Neural cell (in vitro differentiated cells): ENCODE measurements at regions not wholly inside any gene's neighbourhood (a gene's known extent, or its start where the extent isn't known, plus 50 kb on each side); places are given as distances from the start of the nearest gene placed in this dataset.
"Not testable (repeated sequence)": the region's sequence is repeated elsewhere in the genome, so short reads cannot be mapped to it uniquely, and the experiment has no call there.

Experiments used
- H2AFZ ChIP-seq: fragments of 200-600, 300-800 bp; sonication (generic), shearing (Covaris generic); 2 replicates; pipeline ENCODE4 v1.6.0; 2014; ENCODE audit warnings: low read depth, mild to moderate bottlenecking, antibody characterized with exemption, low read length, moderate library complexity
- H3F3A ChIP-seq: fragments of 200-600 bp; shearing (Covaris generic); 2 replicates; pipeline ENCODE4 v1.6.1; 2016; ENCODE audit warnings: mild to moderate bottlenecking, moderate library complexity, mixed read lengths, antibody characterized with exemption, low read length; ENCODE audit not compliant: insufficient read depth, poor library complexity, severe bottlenecking
- H3K27ac ChIP-seq: fragments of 200-600, 300-800 bp; sonication (generic), shearing (Covaris generic); 2 replicates; pipeline ENCODE4 v1.5.1; 2014; ENCODE audit warnings: mild to moderate bottlenecking, low read length, moderate library complexity
- H3K27me3 ChIP-seq: fragments of 300-800, 200-600 bp; sonication (generic), shearing (Covaris generic); 2 replicates; pipeline ENCODE4 v1.6.0; 2014; ENCODE audit warnings: mild to moderate bottlenecking, low read depth, low read length, moderate library complexity; ENCODE audit not compliant: insufficient read depth
- H3K36me3 ChIP-seq: fragments of 300-800, 200-600 bp; sonication (generic), shearing (Covaris generic); 2 replicates; pipeline ENCODE4 v1.5.1; 2014; ENCODE audit warnings: mild to moderate bottlenecking, antibody characterized with exemption, low read length, moderate library complexity; ENCODE audit not compliant: insufficient read depth
- H3K4me2 ChIP-seq: fragments of 300-800, 200-600 bp; sonication (generic), shearing (Covaris generic); 2 replicates; pipeline ENCODE4 v1.6.0; 2014; ENCODE audit warnings: mild to moderate bottlenecking, low read length
- H3K4me3 ChIP-seq: fragments of 300-800, 200-600 bp; sonication (generic), shearing (Covaris generic); 2 replicates; pipeline ENCODE4 v1.5.1; 2014; ENCODE audit warnings: mild to moderate bottlenecking, low read length, moderate library complexity
- H3K79me2 ChIP-seq: fragments of 200-600 bp; shearing (Covaris generic); replicated peaks from 2 replicates; pipeline ENCODE4 v1.6.0; 2014; ENCODE audit warnings: mild to moderate bottlenecking, low read length, moderate library complexity; ENCODE audit not compliant: insufficient read depth
- H3K9ac ChIP-seq: fragments of 300-800, 200-600 bp; sonication (generic), shearing (Covaris generic); 2 replicates; pipeline ENCODE4 v1.6.1; 2016; ENCODE audit warnings: mild to moderate bottlenecking, low read length, mixed read lengths
- H3K9me2 ChIP-seq: fragments of 200-600 bp; shearing (Covaris generic); 2 replicates; pipeline ENCODE4 v1.6.1; 2016; ENCODE audit warnings: mild to moderate bottlenecking, low read length, mixed read lengths; ENCODE audit not compliant: insufficient read depth
- H3K9me3 ChIP-seq: fragments of 200-600, 300-800 bp; sonication (generic), shearing (Covaris generic); 2 replicates; pipeline ENCODE4 v1.6.1; 2016; ENCODE audit warnings: mild to moderate bottlenecking, mixed run types, low read length, moderate library complexity, mixed read lengths
- H4K20me1 ChIP-seq: fragments of 200-600 bp; shearing (Covaris generic); 2 replicates; pipeline ENCODE4 v1.6.1; 2016; ENCODE audit warnings: mild to moderate bottlenecking, mixed run types; ENCODE audit not compliant: insufficient read depth
- EP300 ChIP-seq: fragments of 450-650 bp; conservative IDR thresholded peaks from 2 replicates; pipeline ENCODE4 v1.6.1; 2014; ENCODE audit warnings: antibody characterized with exemption, mild to moderate bottlenecking, moderate library complexity; ENCODE audit not compliant: poor library complexity, severe bottlenecking
- EZH2 ChIP-seq: fragments of 200-600, 300-800 bp; shearing (Covaris generic), sonication (generic); IDR thresholded peaks from 2 replicates; pipeline ENCODE4 v1.6.1; 2014; ENCODE audit warnings: antibody characterized with exemption, low read length, borderline replicate concordance, mild to moderate bottlenecking; ENCODE audit not compliant: insufficient read depth, poor library complexity, severe bottlenecking
- POLR2AphosphoS5 ChIP-seq: IDR thresholded peaks from 2 replicates; pipeline ENCODE4 v1.6.1; 2012
- RAD21 ChIP-seq: fragments of 450-650 bp; conservative IDR thresholded peaks from 2 replicates; pipeline ENCODE4 v1.6.1; 2014; ENCODE audit warnings: antibody characterized with exemption, mild to moderate bottlenecking, moderate library complexity
- TAF1 ChIP-seq: IDR thresholded peaks from 2 replicates; pipeline ENCODE4 v1.6.1; 2012; ENCODE audit warnings: low read depth
- TF ChIP-seq, protein P1 (sequence below): IDR thresholded peaks from 2 replicates; pipeline ENCODE4 v1.6.1; 2012; ENCODE audit warnings: borderline replicate concordance
- TF ChIP-seq, protein P2 (sequence below): fragments of 450-650 bp; IDR thresholded peaks from 2 replicates; pipeline ENCODE4 v1.5.1; 2014; ENCODE audit warnings: antibody characterized with exemption, mild to moderate bottlenecking, moderate library complexity; ENCODE audit not compliant: poor library complexity, severe bottlenecking

DNA sequence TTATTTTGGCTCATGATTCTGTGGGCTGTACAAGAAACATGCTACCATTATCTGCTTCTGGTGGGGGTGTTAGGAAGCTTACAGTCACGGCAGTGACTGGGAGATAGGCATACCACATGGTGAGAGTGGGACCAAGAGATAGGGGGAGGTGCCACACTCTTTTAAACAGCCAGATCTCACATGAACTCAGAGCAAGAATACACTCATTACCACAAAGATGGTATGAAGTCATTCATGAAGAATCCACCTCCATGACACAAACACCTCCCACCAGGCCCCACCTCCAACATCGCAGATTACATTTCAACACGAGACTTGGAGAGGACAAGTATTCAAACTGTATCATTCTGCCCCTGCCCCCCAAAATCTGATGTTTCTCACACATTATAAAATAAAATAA, 2396.7 kb downstream of the PCDH7 start:
- Histone ChIP-seq H3K36me3 (no peaks in the 10 kb centered on the region), H3K4me3 (no peak overlapping the region), H3K27ac (no peak overlapping the region), H3K79me2 (no peaks in the 10 kb centered on the region), H3K9me3 (no peaks in the 10 kb centered on the region), H3K9me2 (no peaks in the 10 kb centered on the region), H2AFZ (no peak overlapping the region), H3F3A (no peaks in the 10 kb centered on the region), H3K9ac (no peak overlapping the region), H3K27me3 (no peaks in the 10 kb centered on the region), H4K20me1 (no peaks in the 10 kb centered on the region), H3K4me2 (no peak overlapping the region)
- TF ChIP-seq, protein P1, sequence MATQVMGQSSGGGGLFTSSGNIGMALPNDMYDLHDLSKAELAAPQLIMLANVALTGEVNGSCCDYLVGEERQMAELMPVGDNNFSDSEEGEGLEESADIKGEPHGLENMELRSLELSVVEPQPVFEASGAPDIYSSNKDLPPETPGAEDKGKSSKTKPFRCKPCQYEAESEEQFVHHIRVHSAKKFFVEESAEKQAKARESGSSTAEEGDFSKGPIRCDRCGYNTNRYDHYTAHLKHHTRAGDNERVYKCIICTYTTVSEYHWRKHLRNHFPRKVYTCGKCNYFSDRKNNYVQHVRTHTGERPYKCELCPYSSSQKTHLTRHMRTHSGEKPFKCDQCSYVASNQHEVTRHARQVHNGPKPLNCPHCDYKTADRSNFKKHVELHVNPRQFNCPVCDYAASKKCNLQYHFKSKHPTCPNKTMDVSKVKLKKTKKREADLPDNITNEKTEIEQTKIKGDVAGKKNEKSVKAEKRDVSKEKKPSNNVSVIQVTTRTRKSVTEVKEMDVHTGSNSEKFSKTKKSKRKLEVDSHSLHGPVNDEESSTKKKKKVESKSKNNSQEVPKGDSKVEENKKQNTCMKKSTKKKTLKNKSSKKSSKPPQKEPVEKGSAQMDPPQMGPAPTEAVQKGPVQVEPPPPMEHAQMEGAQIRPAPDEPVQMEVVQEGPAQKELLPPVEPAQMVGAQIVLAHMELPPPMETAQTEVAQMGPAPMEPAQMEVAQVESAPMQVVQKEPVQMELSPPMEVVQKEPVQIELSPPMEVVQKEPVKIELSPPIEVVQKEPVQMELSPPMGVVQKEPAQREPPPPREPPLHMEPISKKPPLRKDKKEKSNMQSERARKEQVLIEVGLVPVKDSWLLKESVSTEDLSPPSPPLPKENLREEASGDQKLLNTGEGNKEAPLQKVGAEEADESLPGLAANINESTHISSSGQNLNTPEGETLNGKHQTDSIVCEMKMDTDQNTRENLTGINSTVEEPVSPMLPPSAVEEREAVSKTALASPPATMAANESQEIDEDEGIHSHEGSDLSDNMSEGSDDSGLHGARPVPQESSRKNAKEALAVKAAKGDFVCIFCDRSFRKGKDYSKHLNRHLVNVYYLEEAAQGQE: no peak
- TF ChIP-seq, protein P2, sequence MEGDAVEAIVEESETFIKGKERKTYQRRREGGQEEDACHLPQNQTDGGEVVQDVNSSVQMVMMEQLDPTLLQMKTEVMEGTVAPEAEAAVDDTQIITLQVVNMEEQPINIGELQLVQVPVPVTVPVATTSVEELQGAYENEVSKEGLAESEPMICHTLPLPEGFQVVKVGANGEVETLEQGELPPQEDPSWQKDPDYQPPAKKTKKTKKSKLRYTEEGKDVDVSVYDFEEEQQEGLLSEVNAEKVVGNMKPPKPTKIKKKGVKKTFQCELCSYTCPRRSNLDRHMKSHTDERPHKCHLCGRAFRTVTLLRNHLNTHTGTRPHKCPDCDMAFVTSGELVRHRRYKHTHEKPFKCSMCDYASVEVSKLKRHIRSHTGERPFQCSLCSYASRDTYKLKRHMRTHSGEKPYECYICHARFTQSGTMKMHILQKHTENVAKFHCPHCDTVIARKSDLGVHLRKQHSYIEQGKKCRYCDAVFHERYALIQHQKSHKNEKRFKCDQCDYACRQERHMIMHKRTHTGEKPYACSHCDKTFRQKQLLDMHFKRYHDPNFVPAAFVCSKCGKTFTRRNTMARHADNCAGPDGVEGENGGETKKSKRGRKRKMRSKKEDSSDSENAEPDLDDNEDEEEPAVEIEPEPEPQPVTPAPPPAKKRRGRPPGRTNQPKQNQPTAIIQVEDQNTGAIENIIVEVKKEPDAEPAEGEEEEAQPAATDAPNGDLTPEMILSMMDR: no peak
- TF ChIP-seq RAD21: no peak
- no peak for TF ChIP-seq TAF1

- Histone ChIP-seq H3K9ac (no peak overlapping the region), H3K9me3 (no peaks in the 10 kb centered on the region), H4K20me1 (no peaks in the 10 kb centered on the region), H3K27me3 (no peaks in the 10 kb centered on the region), H3F3A (peaks cover 4% of the 10 kb centered on the region), H2AFZ (no peak overlapping the region), H3K4me3 (no peak overlapping the region), H3K79me2 (no peaks in the 10 kb centered on the region), H3K27ac (peak overlapping the region; percentile 68), H3K36me3 (no peaks in the 10 kb centered on the region), H3K9me2 (no peaks in the 10 kb centered on the region), H3K4me2 (no peak overlapping the region)
- TF ChIP-seq RAD21: peak; percentile 26
- no peak for TF ChIP-seq EZH2
- TF ChIP-seq POLR2AphosphoS5: peak; percentile 89
- TF ChIP-seq, protein P1: peak; percentile 99
- TF ChIP-seq TAF1: no peak
- peak; percentile 97 for TF ChIP-seq EP300
Observed at GRCh38 chr4:33126002-33126401, 2405.8 kb downstream of the PCDH7 start.

GRCh38 chr4:33130662-33131061, 2410.5 kb downstream of the PCDH7 start:
- not testable (repeated sequence) for H3K4me3 ChIP-seq, H3K79me2 ChIP-seq, H3K4me2 ChIP-seq, H4K20me1 ChIP-seq, H3K36me3 ChIP-seq, H3K27me3 ChIP-seq, H3K9me2 ChIP-seq, H3K9ac ChIP-seq, H3K9me3 ChIP-seq, H3K27ac ChIP-seq, H3F3A ChIP-seq, H2AFZ ChIP-seq
